Panc1 (cell line): ENCODE measurements at regions not wholly inside any gene's neighbourhood (a gene's known extent, or its start where the extent isn't known, plus 50 kb on each side); places are given as distances from the start of the nearest gene placed in this dataset.

ENCODE experiments used
- CTCF ChIP-seq: fragments of 450-650 bp; IDR thresholded peaks from 2 replicates; pipeline ENCODE4 v1.5.1; 2017; ENCODE audit warnings: mild to moderate bottlenecking
- POLR2AphosphoS5 ChIP-seq: IDR thresholded peaks from 2 replicates; pipeline ENCODE4 v1.6.1; 2012; ENCODE audit warnings: mild to moderate bottlenecking, low read depth, low read length, moderate library complexity
- REST ChIP-seq, 2 experiments: IDR thresholded peaks; 2 replicates each; pipeline ENCODE4 v1.6.1; 2011 to 2012; ENCODE audit warnings: low read depth in 2 of 2, control low read depth in 1 of 2, low read length in 1 of 2, mild to moderate bottlenecking in 1 of 2, moderate library complexity in 1 of 2; ENCODE audit not compliant: insufficient read depth in 1 of 2
- SIN3A ChIP-seq: IDR thresholded peaks from 2 replicates; pipeline ENCODE4 v1.6.1; 2012; ENCODE audit warnings: low read depth, mild to moderate bottlenecking, low read length, moderate library complexity, borderline replicate concordance; ENCODE audit not compliant: insufficient read depth
- TCF7L2 ChIP-seq: IDR thresholded peaks from 2 replicates; pipeline ENCODE4 v1.6.1; 2011; ENCODE audit warnings: mild to moderate bottlenecking, low read depth, low read length, inconsistent platforms

- TF ChIP-seq CTCF: no peak
- no peak for TF ChIP-seq POLR2AphosphoS5
- no peak for TF ChIP-seq TCF7L2
- no peak for TF ChIP-seq SIN3A
- TF ChIP-seq REST (IDR thresholded peaks at IDR 0.05; ENCODE audit: insufficient read depth in 1 of 2, low read depth in 2 of 2, low read length in 1 of 2): no peak
These were observed 272.5 kb downstream of the SHOX start for GRCh38 chrX:903116-903515.
